ENCODE measurements at regions not wholly inside any gene's neighbourhood (a gene's known extent, or its start where the extent isn't known, plus 50 kb on each side); places are given as distances from the start of the nearest gene placed in this dataset.

- ChIA-PET POLR2A (no interaction called here), CTCF (no interaction called here)
- Mint-ChIP-seq H3K9me3 (ENCODE audit: unreplicated experiment) (peaks cover 8% of the 10 kb centered on the region), H3K27me3 (ENCODE audit: insufficient read depth, unreplicated experiment) (no peaks in the 10 kb centered on the region), H3K27ac (ENCODE audit: low read depth, unreplicated experiment) (no peak overlapping the region), H3K4me1 (ENCODE audit: insufficient read depth, unreplicated experiment) (no peaks in the 10 kb centered on the region), H3K36me3 (ENCODE audit: insufficient read depth, unreplicated experiment) (no peaks in the 10 kb centered on the region), H3K4me3 (ENCODE audit: unreplicated experiment) (no peak overlapping the region)
- TF ChIP-seq CTCF (IDR thresholded peaks at IDR 0.05; ENCODE audit: unreplicated experiment): no peak
- intact Hi-C loops (cut with micrococcal nuclease): no loop called here
- no peak for DNase-seq (ENCODE audit: unreplicated experiment)
- BruUV-seq (replicated peaks): no TSS peak
Measured at GRCh38 chr4:148866666-148867065, 424.5 kb upstream of the NR3C2 start.

- Mint-ChIP-seq H3K4me1 (ENCODE audit: insufficient read depth, unreplicated experiment) (peaks cover 4% of the 10 kb centered on the region), H3K27me3 (ENCODE audit: insufficient read depth, unreplicated experiment) (no peaks in the 10 kb centered on the region), H3K4me3 (ENCODE audit: unreplicated experiment) (no peak overlapping the region), H3K36me3 (ENCODE audit: insufficient read depth, unreplicated experiment) (no peaks in the 10 kb centered on the region), H3K9me3 (ENCODE audit: unreplicated experiment) (peaks cover 11% of the 10 kb centered on the region), H3K27ac (ENCODE audit: low read depth, unreplicated experiment) (no peak overlapping the region)
- intact Hi-C loops (cut with micrococcal nuclease): no loop called here
- BruUV-seq (replicated peaks): no TSS peak
- ChIA-PET CTCF (no interaction called here), POLR2A (no interaction called here)
- DNase-seq (ENCODE audit: unreplicated experiment): no peak
- no peak for TF ChIP-seq CTCF (IDR thresholded peaks at IDR 0.05; ENCODE audit: unreplicated experiment)
Measured at GRCh38 chr4:148857973-148858534, 415.8 kb upstream of the NR3C2 start.

GRCh38 chr4:148857239-148857972 lies 415.2 kb upstream of the NR3C2 start:
- no peak for DNase-seq (ENCODE audit: unreplicated experiment)
- peaks cover 11% of the 10 kb centered on the region for H3K9me3 Mint-ChIP-seq (ENCODE audit: unreplicated experiment)

GRCh38 chr4:148854203-148854602 lies 412.0 kb upstream of the NR3C2 start:
- Mint-ChIP-seq H3K36me3 (ENCODE audit: insufficient read depth, unreplicated experiment) (no peaks in the 10 kb centered on the region), H3K4me3 (ENCODE audit: unreplicated experiment) (no peak overlapping the region), H3K4me1 (ENCODE audit: insufficient read depth, unreplicated experiment) (peaks cover 20% of the 10 kb centered on the region), H3K9me3 (ENCODE audit: unreplicated experiment) (no peaks in the 10 kb centered on the region), H3K27ac (ENCODE audit: low read depth, unreplicated experiment) (no peak overlapping the region), H3K27me3 (ENCODE audit: insufficient read depth, unreplicated experiment) (no peaks in the 10 kb centered on the region)
- DNase-seq (ENCODE audit: unreplicated experiment): no peak
- intact Hi-C loops (cut with micrococcal nuclease): no loop called here
- no peak for TF ChIP-seq CTCF (IDR thresholded peaks at IDR 0.05; ENCODE audit: unreplicated experiment)
- BruUV-seq (replicated peaks): no TSS peak
- CTCF ChIA-PET: interaction anchor here (0.7 kb wide), 1 partner anchor 93 kb away, joined by 3 read pairs; no protein-coding TSS in a partner anchor
- POLR2A ChIA-PET: no interaction called here

More at GRCh38 chr4:148857239-148857972, 415.2 kb upstream of the NR3C2 start:
- intact Hi-C loops (cut with micrococcal nuclease): no loop called here
- Mint-ChIP-seq H3K4me3 (ENCODE audit: unreplicated experiment) (no peak overlapping the region), H3K27ac (ENCODE audit: low read depth, unreplicated experiment) (no peak overlapping the region), H3K27me3 (ENCODE audit: insufficient read depth, unreplicated experiment) (no peaks in the 10 kb centered on the region), H3K36me3 (ENCODE audit: insufficient read depth, unreplicated experiment) (no peaks in the 10 kb centered on the region), H3K4me1 (ENCODE audit: insufficient read depth, unreplicated experiment) (peaks cover 7% of the 10 kb centered on the region)
- BruUV-seq (replicated peaks): no TSS peak
- POLR2A ChIA-PET: no interaction called here
- CTCF ChIA-PET: no interaction called here
- TF ChIP-seq CTCF (IDR thresholded peaks at IDR 0.05; ENCODE audit: unreplicated experiment): no peak
